NCI-H446 treated with DMSO at 0.1 percent for 48 hours (cell line): ENCODE measurements at regions not wholly inside any gene's neighbourhood (a gene's known extent, or its start where the extent isn't known, plus 50 kb on each side); places are given as distances from the start of the nearest gene placed in this dataset.

Experiments
- DNase-seq: peaks from one replicate; lab custom pipeline; 2025; lab: John Stamatoyannopoulos, UW

- DNase-seq = no peak
Measured at GRCh38 chr7:31284106-31284505, 56.4 kb downstream of the NEUROD6 start.

GRCh38 chr7:31271641-31272405 is 68.7 kb downstream of the NEUROD6 start:
- DNase-seq = no peak

- no peak for DNase-seq
Measured at GRCh38 chr7:31267486-31267885, 73.0 kb downstream of the NEUROD6 start.

- DNase-seq = no peak
Measured at GRCh38 chr7:31263338-31263737, 77.2 kb downstream of the NEUROD6 start.

- no peak for DNase-seq
Measured at GRCh38 chr7:31261341-31261740, 79.2 kb downstream of the NEUROD6 start.

GRCh38 chr7:31260851-31261250 is 79.7 kb downstream of the NEUROD6 start:
- no peak for DNase-seq

- DNase-seq = no peak
Measured at GRCh38 chr7:31258391-31258790, 82.1 kb downstream of the NEUROD6 start.

GRCh38 chr7:31256506-31256905 is 84.0 kb downstream of the NEUROD6 start:
- no peak for DNase-seq

- no peak for DNase-seq
Measured at GRCh38 chr7:31254926-31255325, 85.6 kb downstream of the NEUROD6 start.

- DNase-seq = no peak
Measured at GRCh38 chr7:31253532-31253931, 87.0 kb downstream of the NEUROD6 start.

- no peak for DNase-seq
Measured at GRCh38 chr7:31251441-31251840, 89.1 kb downstream of the NEUROD6 start.

- no peak for DNase-seq
Measured at GRCh38 chr7:31249671-31250070, 90.9 kb downstream of the NEUROD6 start.

- no peak for DNase-seq
Measured at GRCh38 chr7:31236868-31237267, 103.7 kb downstream of the NEUROD6 start.

- DNase-seq = peak; percentile 70
Measured at GRCh38 chr7:31234836-31235605, 105.5 kb downstream of the NEUROD6 start.

- DNase-seq = no peak
Measured at GRCh38 chr7:31228957-31229356, 111.6 kb downstream of the NEUROD6 start.

GRCh38 chr7:31214751-31215150 is 125.8 kb downstream of the NEUROD6 start:
- DNase-seq = no peak

- DNase-seq = no peak
Measured at GRCh38 chr7:31211281-31211680, 129.2 kb downstream of the NEUROD6 start.

- peak; percentile 44 for DNase-seq
Measured at GRCh38 chr7:31204071-31204470, 136.5 kb downstream of the NEUROD6 start.

- no peak for DNase-seq
Measured at GRCh38 chr7:31203551-31203950, 137.0 kb downstream of the NEUROD6 start.

GRCh38 chr7:31202801-31203200 is 137.7 kb downstream of the NEUROD6 start:
- no peak for DNase-seq

- peak; percentile 64 for DNase-seq
Measured at GRCh38 chr7:31192986-31193385, 140.9 kb downstream of the ADCYAP1R1 start.

- no peak for DNase-seq
Measured at GRCh38 chr7:31190906-31191305, 138.8 kb downstream of the ADCYAP1R1 start.

GRCh38 chr7:31186202-31186601 is 134.1 kb downstream of the ADCYAP1R1 start:
- no peak for DNase-seq
